Neural cell (in vitro differentiated cells): ENCODE measurements at regions not wholly inside any gene's neighbourhood (a gene's known extent, or its start where the extent isn't known, plus 50 kb on each side); places are given as distances from the start of the nearest gene placed in this dataset.

Source experiments
- EP300 ChIP-seq: fragments of 450-650 bp; conservative IDR thresholded peaks from 2 replicates; pipeline ENCODE4 v1.6.1; 2014; ENCODE audit warnings: antibody characterized with exemption, mild to moderate bottlenecking, moderate library complexity; ENCODE audit not compliant: poor library complexity, severe bottlenecking
- EZH2 ChIP-seq: fragments of 200-600, 300-800 bp; shearing (Covaris generic), sonication (generic); IDR thresholded peaks from 2 replicates; pipeline ENCODE4 v1.6.1; 2014; ENCODE audit warnings: antibody characterized with exemption, low read length, borderline replicate concordance, mild to moderate bottlenecking; ENCODE audit not compliant: insufficient read depth, poor library complexity, severe bottlenecking
- MXI1 ChIP-seq: fragments of 450-650 bp; conservative IDR thresholded peaks from 2 replicates; pipeline ENCODE4 v1.6.1; 2014; ENCODE audit warnings: antibody characterized with exemption, mild to moderate bottlenecking; ENCODE audit not compliant: poor library complexity, severe bottlenecking
- POLR2AphosphoS5 ChIP-seq: IDR thresholded peaks from 2 replicates; pipeline ENCODE4 v1.6.1; 2012
- RAD21 ChIP-seq: fragments of 450-650 bp; conservative IDR thresholded peaks from 2 replicates; pipeline ENCODE4 v1.6.1; 2014; ENCODE audit warnings: antibody characterized with exemption, mild to moderate bottlenecking, moderate library complexity
- TAF1 ChIP-seq: IDR thresholded peaks from 2 replicates; pipeline ENCODE4 v1.6.1; 2012; ENCODE audit warnings: low read depth
- TF ChIP-seq, protein P1 (sequence below): fragments of 450-650 bp; IDR thresholded peaks from 2 replicates; pipeline ENCODE4 v1.5.1; 2014; ENCODE audit warnings: antibody characterized with exemption, mild to moderate bottlenecking, moderate library complexity; ENCODE audit not compliant: poor library complexity, severe bottlenecking
- TF ChIP-seq, protein P2 (sequence below): IDR thresholded peaks from 2 replicates; pipeline ENCODE4 v1.6.1; 2012; ENCODE audit warnings: borderline replicate concordance

GRCh38 chr6:126232671-126233070 is 107.2 kb upstream of the CENPW start:
- TF ChIP-seq, protein P1, sequence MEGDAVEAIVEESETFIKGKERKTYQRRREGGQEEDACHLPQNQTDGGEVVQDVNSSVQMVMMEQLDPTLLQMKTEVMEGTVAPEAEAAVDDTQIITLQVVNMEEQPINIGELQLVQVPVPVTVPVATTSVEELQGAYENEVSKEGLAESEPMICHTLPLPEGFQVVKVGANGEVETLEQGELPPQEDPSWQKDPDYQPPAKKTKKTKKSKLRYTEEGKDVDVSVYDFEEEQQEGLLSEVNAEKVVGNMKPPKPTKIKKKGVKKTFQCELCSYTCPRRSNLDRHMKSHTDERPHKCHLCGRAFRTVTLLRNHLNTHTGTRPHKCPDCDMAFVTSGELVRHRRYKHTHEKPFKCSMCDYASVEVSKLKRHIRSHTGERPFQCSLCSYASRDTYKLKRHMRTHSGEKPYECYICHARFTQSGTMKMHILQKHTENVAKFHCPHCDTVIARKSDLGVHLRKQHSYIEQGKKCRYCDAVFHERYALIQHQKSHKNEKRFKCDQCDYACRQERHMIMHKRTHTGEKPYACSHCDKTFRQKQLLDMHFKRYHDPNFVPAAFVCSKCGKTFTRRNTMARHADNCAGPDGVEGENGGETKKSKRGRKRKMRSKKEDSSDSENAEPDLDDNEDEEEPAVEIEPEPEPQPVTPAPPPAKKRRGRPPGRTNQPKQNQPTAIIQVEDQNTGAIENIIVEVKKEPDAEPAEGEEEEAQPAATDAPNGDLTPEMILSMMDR = no peak
- TF ChIP-seq, protein P2, sequence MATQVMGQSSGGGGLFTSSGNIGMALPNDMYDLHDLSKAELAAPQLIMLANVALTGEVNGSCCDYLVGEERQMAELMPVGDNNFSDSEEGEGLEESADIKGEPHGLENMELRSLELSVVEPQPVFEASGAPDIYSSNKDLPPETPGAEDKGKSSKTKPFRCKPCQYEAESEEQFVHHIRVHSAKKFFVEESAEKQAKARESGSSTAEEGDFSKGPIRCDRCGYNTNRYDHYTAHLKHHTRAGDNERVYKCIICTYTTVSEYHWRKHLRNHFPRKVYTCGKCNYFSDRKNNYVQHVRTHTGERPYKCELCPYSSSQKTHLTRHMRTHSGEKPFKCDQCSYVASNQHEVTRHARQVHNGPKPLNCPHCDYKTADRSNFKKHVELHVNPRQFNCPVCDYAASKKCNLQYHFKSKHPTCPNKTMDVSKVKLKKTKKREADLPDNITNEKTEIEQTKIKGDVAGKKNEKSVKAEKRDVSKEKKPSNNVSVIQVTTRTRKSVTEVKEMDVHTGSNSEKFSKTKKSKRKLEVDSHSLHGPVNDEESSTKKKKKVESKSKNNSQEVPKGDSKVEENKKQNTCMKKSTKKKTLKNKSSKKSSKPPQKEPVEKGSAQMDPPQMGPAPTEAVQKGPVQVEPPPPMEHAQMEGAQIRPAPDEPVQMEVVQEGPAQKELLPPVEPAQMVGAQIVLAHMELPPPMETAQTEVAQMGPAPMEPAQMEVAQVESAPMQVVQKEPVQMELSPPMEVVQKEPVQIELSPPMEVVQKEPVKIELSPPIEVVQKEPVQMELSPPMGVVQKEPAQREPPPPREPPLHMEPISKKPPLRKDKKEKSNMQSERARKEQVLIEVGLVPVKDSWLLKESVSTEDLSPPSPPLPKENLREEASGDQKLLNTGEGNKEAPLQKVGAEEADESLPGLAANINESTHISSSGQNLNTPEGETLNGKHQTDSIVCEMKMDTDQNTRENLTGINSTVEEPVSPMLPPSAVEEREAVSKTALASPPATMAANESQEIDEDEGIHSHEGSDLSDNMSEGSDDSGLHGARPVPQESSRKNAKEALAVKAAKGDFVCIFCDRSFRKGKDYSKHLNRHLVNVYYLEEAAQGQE = no peak
- TF ChIP-seq TAF1 (no peak), RAD21 (no peak), MXI1 (no peak), POLR2AphosphoS5 (no peak), EZH2 (no peak), EP300 (no peak)
